Naive thymus-derived CD4-positive, alpha-beta T cell (primary cell): ENCODE measurements at regions not wholly inside any gene's neighbourhood (a gene's known extent, or its start where the extent isn't known, plus 50 kb on each side); places are given as distances from the start of the nearest gene placed in this dataset.

ENCODE experiments used
- ATAC-seq: fragments of 150-1000 bp; cut with Tn5 transposase; 2 replicates; pipeline ENCODE4 v1.10.0; 2021; ENCODE audit warnings: mild to moderate bottlenecking, moderate library complexity
- CTCF ChIA-PET: fragments of 350-600 bp; sonication (Branson Sonifier 250); formaldehyde crosslinking; loops from one replicate; lab custom pipeline; 2021; ENCODE audit warnings: antibody characterized with exemption; lab: Charles Lee
- POLR2A ChIA-PET: fragments of 350-600 bp; sonication (Branson Sonifier 250); formaldehyde crosslinking; loops from one replicate; lab custom pipeline; 2021; ENCODE audit warnings: antibody characterized with exemption, inconsistent platforms; lab: Charles Lee
- DNase-seq, 9 donors: peaks; one replicate each; pipeline versions ENCODE4 v3.0.0 to v3.0.0-alpha.2; 2020 to 2022; ENCODE audit warnings: mixed read lengths in 1 of 9
- H3K27ac ChIP-seq: one replicate; pipeline ENCODE4 v1.7.0; 2013; ENCODE audit warnings: mild to moderate bottlenecking, low read depth, low read length, moderate library complexity
- H3K27me3 ChIP-seq, 2 donors: one replicate each; pipeline ENCODE4 v1.7.0; 2013; ENCODE audit warnings: low read length in 2 of 2, mild to moderate bottlenecking in 2 of 2, moderate library complexity in 2 of 2; ENCODE audit not compliant: control insufficient read depth in 2 of 2, insufficient read depth in 2 of 2
- H3K36me3 ChIP-seq, 3 experiments: 1 replicate in 2 of 3; 2 replicates in 1 of 3; pipeline ENCODE4 v1.7.0; 2013; ENCODE audit warnings: low read length in 3 of 3, mild to moderate bottlenecking in 3 of 3, moderate library complexity in 1 of 3; ENCODE audit not compliant: insufficient read depth in 3 of 3, control insufficient read depth in 2 of 3
- H3K4me1 ChIP-seq, 2 donors: one replicate each; pipeline ENCODE4 v1.7.0; 2013; ENCODE audit warnings: low read length in 2 of 2, mild to moderate bottlenecking in 2 of 2, moderate library complexity in 1 of 2; ENCODE audit not compliant: control insufficient read depth in 2 of 2, insufficient read depth in 2 of 2
- H3K4me3 ChIP-seq: 2 replicates; pipeline ENCODE4 v1.7.0; 2013; ENCODE audit warnings: mild to moderate bottlenecking, low read length
- H3K9me3 ChIP-seq, 3 experiments: 1 replicate in 2 of 3; 2 replicates in 1 of 3; pipeline ENCODE4 v1.7.0; 2013; ENCODE audit warnings: low read length in 3 of 3; ENCODE audit not compliant: control insufficient read depth in 2 of 3
- H3K27ac Mint-ChIP-seq, 9 donors: one replicate each; pipeline ENCODE4 v1.8.0; 2020 to 2022; ENCODE audit warnings: mixed read lengths in 9 of 9, mild to moderate bottlenecking in 8 of 9, moderate library complexity in 5 of 9, inconsistent platforms in 2 of 9
- H3K27me3 Mint-ChIP-seq, 5 donors: one replicate each; pipeline ENCODE4 v1.8.0; 2021 to 2022; ENCODE audit warnings: mixed read lengths in 5 of 5, mild to moderate bottlenecking in 1 of 5
- H3K36me3 Mint-ChIP-seq, 5 donors: one replicate each; pipeline ENCODE4 v1.8.0; 2020 to 2022; ENCODE audit warnings: mixed read lengths in 5 of 5, mild to moderate bottlenecking in 3 of 5, inconsistent platforms in 1 of 5
- H3K4me1 Mint-ChIP-seq, 7 donors: one replicate each; pipeline ENCODE4 v1.8.0; 2020 to 2022; ENCODE audit warnings: mixed read lengths in 7 of 7, mild to moderate bottlenecking in 3 of 7, inconsistent platforms in 1 of 7
- H3K4me3 Mint-ChIP-seq, 10 donors: one replicate each; pipeline ENCODE4 v1.8.0; 2020 to 2022; ENCODE audit warnings: mild to moderate bottlenecking in 10 of 10, mixed read lengths in 10 of 10, moderate library complexity in 6 of 10, inconsistent platforms in 2 of 10
- H3K9me3 Mint-ChIP-seq, 11 donors: one replicate each; pipeline ENCODE4 v1.8.0; 2020 to 2022; ENCODE audit warnings: mixed read lengths in 11 of 11, mild to moderate bottlenecking in 4 of 11, inconsistent platforms in 1 of 11, moderate library complexity in 1 of 11
- intact Hi-C, 2 donors: fragments of 100-400 bp; cut with micrococcal nuclease; formaldehyde crosslinking; loops; one replicate each; pipeline ENCODE4 v1.15.1; 2023

GRCh38 chr15:72888211-72888610 is 104.7 kb upstream of the ADPGK start:
- H3K27me3 ChIP-seq = no peaks in the 10 kb centered on the region
- no peak overlapping the region for H3K27ac Mint-ChIP-seq
- intact Hi-C loops = no loop called here
- H3K36me3 Mint-ChIP-seq = peaks cover 0 to 4% (median 0%) of the 10 kb centered on the region in 5 donors
- ChIA-PET CTCF (no interaction called here), POLR2A (no interaction called here)
- H3K27me3 Mint-ChIP-seq = peaks cover 13 to 36% (median 20%) of the 10 kb centered on the region in 5 donors
- H3K4me3 ChIP-seq = no peak overlapping the region
- no peak overlapping the region for H3K4me3 Mint-ChIP-seq
- DNase-seq (no peak), ATAC-seq (no peak)
- H3K27ac ChIP-seq = no peak overlapping the region
- H3K9me3 Mint-ChIP-seq = peaks cover 0 to 22% (median 5%) of the 10 kb centered on the region in 11 donors
- no peaks in the 10 kb centered on the region for H3K36me3 ChIP-seq
- no peaks in the 10 kb centered on the region for H3K4me1 Mint-ChIP-seq
- H3K4me1 ChIP-seq = no peaks in the 10 kb centered on the region
- H3K9me3 ChIP-seq = no peaks in the 10 kb centered on the region

- ChIA-PET CTCF (no interaction called here), POLR2A (no interaction called here)
- Histone ChIP-seq H3K36me3 (no peaks in the 10 kb centered on the region), H3K4me3 (no peak overlapping the region), H3K27me3 (no peaks in the 10 kb centered on the region), H3K4me1 (no peaks in the 10 kb centered on the region), H3K9me3 (no peaks in the 10 kb centered on the region), H3K27ac (no peak overlapping the region)
- intact Hi-C loops = no loop called here
- peaks cover 0 to 30% (median 10%) of the 10 kb centered on the region in 11 donors for H3K9me3 Mint-ChIP-seq
- DNase-seq (no peak), ATAC-seq (no peak)
- H3K27ac Mint-ChIP-seq = no peak overlapping the region
- H3K4me3 Mint-ChIP-seq = no peak overlapping the region
- H3K27me3 Mint-ChIP-seq = peaks cover 12 to 39% (median 26%) of the 10 kb centered on the region in 5 donors
- H3K4me1 Mint-ChIP-seq = no peaks in the 10 kb centered on the region
- peaks cover 0 to 8% (median 0%) of the 10 kb centered on the region in 5 donors for H3K36me3 Mint-ChIP-seq
These were observed 103.8 kb upstream of the ADPGK start for GRCh38 chr15:72887376-72887775.

GRCh38 chr15:72884311-72884710 is 100.8 kb upstream of the ADPGK start:
- no peak overlapping the region for H3K27ac Mint-ChIP-seq

GRCh38 chr15:72873379-72874233 is 90.0 kb upstream of the ADPGK start:
- Histone ChIP-seq H3K36me3 (no peaks in the 10 kb centered on the region), H3K4me3 (no peak overlapping the region), H3K27ac (no peak overlapping the region), H3K9me3 (no peaks in the 10 kb centered on the region), H3K27me3 (no peaks in the 10 kb centered on the region), H3K4me1 (no peaks in the 10 kb centered on the region)
- CTCF ChIA-PET = no interaction called here
- ATAC-seq = no peak
- H3K36me3 Mint-ChIP-seq = no peaks in the 10 kb centered on the region
- POLR2A ChIA-PET = no interaction called here
- no peak overlapping the region for H3K4me3 Mint-ChIP-seq
- peaks cover 0 to 4% (median 0%) of the 10 kb centered on the region in 7 donors for H3K4me1 Mint-ChIP-seq
- intact Hi-C loops = no loop called here
- no peak overlapping the region for H3K27ac Mint-ChIP-seq
- peaks cover 0 to 5% (median 0%) of the 10 kb centered on the region in 11 donors for H3K9me3 Mint-ChIP-seq
- no peak for DNase-seq
- peaks cover 4 to 24% (median 10%) of the 10 kb centered on the region in 5 donors for H3K27me3 Mint-ChIP-seq

More at GRCh38 chr15:72884311-72884710, 100.8 kb upstream of the ADPGK start:
- ChIA-PET CTCF (interaction anchor here (0.8 kb wide), 1 partner anchor 87 kb away, joined by 5 read pairs; no protein-coding TSS in a partner anchor), POLR2A (no interaction called here)
- Mint-ChIP-seq H3K36me3 (peaks cover 0 to 8% (median 0%) of the 10 kb centered on the region in 5 donors), H3K9me3 (peaks cover 2 to 45% (median 16%) of the 10 kb centered on the region in 11 donors), H3K27me3 (peaks cover 2 to 45% (median 30%) of the 10 kb centered on the region in 5 donors), H3K4me3 (no peak overlapping the region), H3K4me1 (no peaks in the 10 kb centered on the region)
- DNase-seq = no peak
- intact Hi-C loops = no loop called here
- ATAC-seq = no peak
- peaks cover 0 to 5% (median 0%) of the 10 kb centered on the region in 3 experiments for H3K9me3 ChIP-seq
- H3K27ac ChIP-seq = no peak overlapping the region
- no peaks in the 10 kb centered on the region for H3K27me3 ChIP-seq
- H3K4me1 ChIP-seq = no peaks in the 10 kb centered on the region
- H3K4me3 ChIP-seq = no peak overlapping the region
- no peaks in the 10 kb centered on the region for H3K36me3 ChIP-seq

- Histone ChIP-seq H3K27me3 (no peaks in the 10 kb centered on the region), H3K4me3 (no peak overlapping the region), H3K36me3 (no peaks in the 10 kb centered on the region), H3K4me1 (no peaks in the 10 kb centered on the region), H3K9me3 (no peaks in the 10 kb centered on the region), H3K27ac (no peak overlapping the region)
- H3K36me3 Mint-ChIP-seq = no peaks in the 10 kb centered on the region
- CTCF ChIA-PET = no interaction called here
- peaks cover 0 to 5% (median 0%) of the 10 kb centered on the region in 11 donors for H3K9me3 Mint-ChIP-seq
- no peak overlapping the region for H3K4me3 Mint-ChIP-seq
- intact Hi-C loops = no loop called here
- POLR2A ChIA-PET = no interaction called here
- H3K27ac Mint-ChIP-seq = no peak overlapping the region
- ATAC-seq (no peak), DNase-seq (no peak)
- H3K4me1 Mint-ChIP-seq = peaks cover 0 to 4% (median 0%) of the 10 kb centered on the region in 7 donors
- H3K27me3 Mint-ChIP-seq = peaks cover 0 to 19% (median 9%) of the 10 kb centered on the region in 5 donors
These were observed 88.7 kb upstream of the ADPGK start for GRCh38 chr15:72872066-72872845.

GRCh38 chr15:72866866-72867616 is 83.5 kb upstream of the ADPGK start:
- ATAC-seq = no peak
- H3K9me3 ChIP-seq = no peaks in the 10 kb centered on the region
- no peak overlapping the region for H3K4me3 Mint-ChIP-seq
- DNase-seq = no peak
- POLR2A ChIA-PET = no interaction called here
- H3K36me3 Mint-ChIP-seq = no peaks in the 10 kb centered on the region
- CTCF ChIA-PET = no interaction called here
- H3K4me1 ChIP-seq = no peaks in the 10 kb centered on the region
- peaks cover 7 to 26% (median 10%) of the 10 kb centered on the region in 5 donors for H3K27me3 Mint-ChIP-seq
- H3K27ac ChIP-seq = no peak overlapping the region
- no peak overlapping the region for H3K4me3 ChIP-seq
- peaks cover 0 to 4% (median 0%) of the 10 kb centered on the region in 7 donors for H3K4me1 Mint-ChIP-seq
- no peaks in the 10 kb centered on the region for H3K27me3 ChIP-seq
- peaks cover 0 to 3% (median 0%) of the 10 kb centered on the region in 11 donors for H3K9me3 Mint-ChIP-seq
- intact Hi-C loops = no loop called here
- H3K27ac Mint-ChIP-seq = no peak overlapping the region
- no peaks in the 10 kb centered on the region for H3K36me3 ChIP-seq
